HG03139 (cell line): ENCODE measurements at regions not wholly inside any gene's neighbourhood (a gene's known extent, or its start where the extent isn't known, plus 50 kb on each side); places are given as distances from the start of the nearest gene placed in this dataset.
A peak's percentile ranks its signal among the peaks of the same experiment; 100 is the strongest.
"Not testable (repeated sequence)": the region's sequence is repeated elsewhere in the genome, so short reads cannot be mapped to it uniquely, and the experiment has no call there.

Experiments
- ATAC-seq: cut with Tn5 transposase; IDR thresholded peaks from one replicate; pipeline ENCODE4 v1.9.1; 2021; ENCODE audit not compliant: unreplicated experiment

DNA sequence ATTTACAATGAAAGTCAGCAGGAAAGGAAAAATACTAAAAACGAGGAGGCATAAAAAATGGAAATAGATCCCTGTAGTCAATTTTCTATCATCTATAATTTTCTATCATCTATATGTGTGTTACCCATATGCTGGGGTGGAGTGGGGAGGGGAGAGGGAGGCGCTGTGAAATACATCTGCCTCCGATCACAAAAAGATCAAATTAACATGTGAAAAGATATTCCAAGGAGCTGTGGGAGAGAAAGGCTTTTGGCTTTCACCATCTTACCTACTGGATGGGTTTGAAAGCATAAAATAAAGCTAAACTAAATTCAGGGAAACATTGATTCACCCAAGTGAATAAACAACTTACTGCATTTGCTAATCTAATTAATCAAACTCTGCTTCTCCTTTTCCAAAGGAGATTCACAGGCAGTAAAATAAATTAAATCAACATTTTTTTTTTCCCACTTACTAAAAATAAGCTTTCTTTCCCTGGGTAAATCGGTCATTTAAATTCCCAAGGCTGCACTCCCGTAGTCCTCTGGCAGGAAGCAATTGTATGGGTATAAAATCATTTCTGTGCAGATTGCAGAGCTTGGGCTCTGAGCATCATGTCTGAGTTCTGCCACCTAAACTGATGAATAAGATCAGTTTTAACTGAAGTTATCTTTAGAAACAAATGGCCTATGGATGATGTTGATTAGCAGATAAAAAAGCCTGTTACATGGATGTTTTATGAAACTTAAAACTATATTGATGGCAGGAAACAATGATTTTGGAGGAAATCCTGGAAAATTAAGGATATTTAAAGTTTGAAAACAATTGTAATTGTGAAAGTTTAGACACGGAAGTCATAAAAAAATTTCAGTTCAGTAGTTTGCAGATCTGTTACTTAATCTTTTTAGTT is 147.9 kb downstream of the SOX4 start:
- no peak for ATAC-seq

DNA sequence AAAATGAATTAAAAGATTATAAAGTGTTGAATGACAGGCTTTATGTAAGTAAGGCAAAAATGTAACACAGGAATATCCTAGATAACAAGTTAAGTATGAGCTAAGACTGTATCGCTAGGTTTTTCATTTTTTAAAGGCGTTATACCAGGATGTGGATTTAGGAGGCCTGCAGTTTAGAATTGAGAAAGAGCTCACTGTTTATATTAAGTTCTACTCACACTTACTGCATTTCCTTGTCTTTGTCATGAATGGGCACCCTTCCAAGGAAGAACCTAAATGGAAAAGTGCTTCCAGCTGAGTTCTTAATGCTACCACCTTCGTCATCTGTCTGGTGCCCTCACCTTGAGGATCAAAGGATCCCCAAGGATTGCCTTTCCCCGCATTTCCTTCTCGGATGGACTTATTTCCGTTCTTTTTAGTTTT is 148.7 kb downstream of the SOX4 start:
- ATAC-seq: no peak

DNA sequence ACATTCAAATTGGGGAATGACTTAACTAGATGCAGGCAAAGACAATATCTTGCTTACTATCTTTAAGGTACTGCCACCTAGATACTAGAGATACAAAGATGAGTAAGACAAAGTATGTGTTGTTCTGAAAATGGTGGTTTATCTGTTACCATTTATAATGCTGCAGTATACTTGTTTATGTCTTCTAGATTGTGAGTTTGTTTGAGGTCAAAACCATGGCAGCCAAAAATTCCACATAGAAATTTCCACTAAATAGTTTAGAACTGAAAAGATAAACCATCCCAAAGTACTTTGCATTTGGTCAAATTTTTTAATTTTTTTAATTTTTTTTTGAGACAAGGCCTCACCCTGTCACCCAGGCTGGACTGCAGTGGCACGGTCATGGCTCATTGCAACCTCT is 150.8 kb downstream of the SOX4 start:
- ATAC-seq: no peak

- no peak for ATAC-seq
These were observed 152.2 kb downstream of the SOX4 start for GRCh38 chr6:21745543-21746337.

- no peak for ATAC-seq
These were observed 153.9 kb downstream of the SOX4 start for GRCh38 chr6:21747441-21747840.

DNA sequence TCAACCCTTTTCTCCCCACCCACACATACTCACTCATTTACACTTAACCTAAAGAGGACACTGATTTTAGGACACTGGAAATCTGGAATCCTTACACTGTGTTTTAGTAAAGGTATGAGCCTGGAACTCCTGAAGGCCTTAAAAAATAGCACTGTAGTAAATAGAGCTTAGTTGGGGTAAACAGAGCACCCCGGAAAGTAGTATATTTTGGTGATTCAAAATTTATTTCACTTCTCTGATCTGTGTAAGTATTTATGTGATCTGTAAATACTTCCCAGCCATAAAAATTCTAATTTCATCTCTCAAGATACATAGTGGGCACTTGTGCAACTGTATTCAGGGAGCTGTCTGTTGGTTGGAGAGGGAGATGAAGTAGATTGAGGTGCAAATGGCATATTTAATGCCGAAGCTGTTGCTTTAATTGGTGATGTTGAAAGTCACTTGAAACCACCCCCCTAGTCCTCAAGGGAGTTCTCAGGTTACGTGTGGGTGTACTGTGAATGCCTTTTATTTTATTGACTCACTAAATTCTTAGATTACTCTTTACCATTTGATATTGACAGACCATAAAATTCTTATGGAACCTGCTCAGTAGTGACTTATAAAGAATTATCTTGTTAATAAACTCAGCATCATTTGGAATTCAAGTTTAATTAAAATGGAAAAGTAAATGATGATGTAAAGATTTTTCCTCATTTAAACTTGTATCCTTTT is 154.9 kb downstream of the SOX4 start:
- ATAC-seq: no peak

DNA sequence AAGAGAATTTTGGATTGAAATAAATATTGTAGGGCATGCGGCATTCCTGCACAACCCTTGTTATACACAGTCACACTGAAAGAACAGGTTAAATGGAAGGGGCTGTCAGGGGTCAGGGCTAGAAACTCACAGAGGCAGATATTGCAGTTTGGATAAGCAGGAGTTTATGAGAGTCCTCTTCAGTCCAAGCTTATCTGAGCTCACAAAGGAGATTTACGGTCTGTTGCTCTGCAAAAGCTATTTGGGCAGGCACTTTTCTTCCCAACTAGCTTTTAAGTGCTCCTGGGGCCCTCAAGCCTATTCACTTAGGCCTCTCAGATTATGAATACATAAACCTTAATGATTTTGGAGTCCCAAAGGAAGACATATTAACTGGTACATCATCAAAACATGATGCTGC is 156.2 kb downstream of the SOX4 start:
- ATAC-seq: no peak

GRCh38 chr6:21750575-21750974 is 157.0 kb downstream of the SOX4 start:
- no peak for ATAC-seq

DNA sequence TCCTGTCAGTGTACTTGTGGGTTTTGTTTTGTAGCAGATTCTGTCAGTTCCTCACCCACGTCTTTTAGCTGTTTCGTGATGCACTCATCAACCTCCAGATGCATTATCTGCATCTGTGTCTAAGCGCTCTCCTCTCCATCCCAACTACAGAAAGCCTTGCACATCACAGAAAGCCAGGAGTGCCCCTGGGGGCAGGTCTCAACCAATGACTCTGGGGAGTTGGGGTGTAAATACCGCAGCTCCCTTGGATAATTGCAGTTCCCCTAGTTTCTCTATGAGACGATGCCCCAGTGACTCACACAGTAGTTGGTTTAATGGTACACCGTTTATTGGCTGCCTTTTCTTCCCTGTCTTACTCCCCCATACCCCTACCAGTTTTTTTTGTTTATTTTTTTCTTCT is 158.1 kb downstream of the SOX4 start:
- no peak for ATAC-seq

DNA sequence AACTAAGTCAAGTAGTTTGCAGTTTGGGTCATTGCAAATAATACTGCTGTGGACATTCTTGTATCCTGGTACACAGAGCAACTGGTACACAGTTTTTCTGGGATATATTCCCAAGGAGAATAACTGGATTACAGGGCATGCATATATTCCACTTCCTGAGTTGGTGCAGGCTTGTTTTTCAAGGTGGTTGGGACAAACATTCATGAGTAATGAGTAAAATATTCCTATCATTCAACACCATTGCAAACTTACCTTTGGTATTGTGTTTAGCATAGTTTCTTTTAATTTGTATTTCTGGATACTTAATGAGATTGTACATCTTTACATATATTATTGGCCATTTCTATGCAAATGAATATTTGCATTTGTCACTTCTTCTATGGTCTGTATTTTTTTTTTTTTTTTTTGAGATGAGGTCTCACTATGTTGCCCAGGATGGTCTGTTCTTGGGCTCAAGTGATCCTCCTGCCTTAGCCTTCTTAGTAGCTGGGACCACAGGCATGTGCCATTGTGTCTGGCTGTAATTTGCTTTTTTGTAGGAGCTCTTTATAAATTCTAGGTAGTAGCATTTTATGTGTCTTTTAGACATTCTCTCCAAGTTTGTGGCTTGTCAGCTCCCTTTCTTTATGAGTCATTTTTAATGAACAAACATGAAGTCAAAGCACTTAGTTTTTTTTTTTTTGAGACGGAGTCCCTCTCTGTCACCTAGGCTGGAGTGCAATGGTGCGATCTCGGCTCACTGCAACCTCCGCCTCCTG is 158.7 kb downstream of the SOX4 start:
- no peak for ATAC-seq

DNA sequence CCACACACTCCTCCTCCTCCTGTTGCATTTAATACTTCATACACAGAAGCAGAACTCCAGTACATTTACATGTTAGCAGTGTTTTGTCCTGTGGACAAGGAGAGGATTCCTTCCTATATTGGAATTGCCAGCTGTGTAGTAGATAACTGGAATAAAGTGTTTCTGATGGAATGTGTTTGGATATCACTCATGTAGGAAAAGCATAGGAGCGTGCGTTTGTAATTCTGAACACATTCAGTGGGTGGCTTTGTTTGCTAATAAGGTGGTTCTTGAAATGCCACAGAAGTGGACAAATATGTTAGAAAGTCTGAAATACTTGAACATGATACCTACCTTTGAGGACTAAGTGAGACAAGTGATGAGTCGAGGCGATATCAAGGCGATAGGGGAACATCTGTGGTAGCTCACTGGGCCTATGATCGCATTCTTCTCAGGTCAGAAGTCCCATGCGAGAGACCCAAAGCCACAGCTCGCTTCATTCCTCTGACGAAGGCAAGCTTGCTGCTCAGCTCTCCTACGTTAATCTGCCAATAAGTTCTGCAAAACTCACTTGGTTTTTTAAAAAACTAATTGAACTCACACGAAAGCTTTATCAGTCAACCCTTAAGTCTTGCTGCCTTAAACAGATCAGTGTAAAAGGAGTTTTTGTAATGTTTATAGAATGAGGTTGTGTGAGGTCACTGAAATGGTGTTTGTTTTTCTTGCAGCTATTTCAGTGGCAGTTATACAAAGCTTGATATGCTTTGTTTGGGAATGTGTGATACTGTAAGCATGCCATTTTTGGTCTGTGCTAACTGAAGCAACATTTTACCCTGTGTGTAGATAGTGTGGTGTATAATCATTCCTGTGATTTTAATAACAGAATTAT is 159.9 kb downstream of the SOX4 start:
- ATAC-seq: no peak

GRCh38 chr6:21754891-21755290 is 161.3 kb downstream of the SOX4 start:
- ATAC-seq: peak; percentile 61

- ATAC-seq: no peak
These were observed 162.9 kb downstream of the SOX4 start for GRCh38 chr6:21756487-21756886.

DNA sequence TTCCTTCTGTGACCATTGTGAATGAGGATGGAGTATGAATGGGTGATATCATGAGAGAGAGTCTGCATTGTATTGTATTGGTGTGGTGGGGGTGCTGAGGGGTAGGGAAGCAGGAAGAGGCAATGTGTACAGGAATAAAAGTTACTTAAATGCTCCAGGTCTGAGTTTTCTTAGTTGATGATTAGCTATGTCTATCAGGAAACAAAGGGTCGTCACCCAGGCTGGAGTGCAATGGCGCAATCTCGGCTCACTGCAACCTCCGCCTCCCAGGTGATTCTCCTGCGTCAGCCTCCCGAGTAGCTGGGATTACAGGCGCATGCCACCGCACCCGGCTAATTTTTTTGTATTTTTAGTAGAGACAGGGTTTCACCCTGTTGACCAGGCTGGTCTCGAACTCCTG is 163.8 kb downstream of the SOX4 start:
- not testable (repeated sequence) for ATAC-seq

DNA sequence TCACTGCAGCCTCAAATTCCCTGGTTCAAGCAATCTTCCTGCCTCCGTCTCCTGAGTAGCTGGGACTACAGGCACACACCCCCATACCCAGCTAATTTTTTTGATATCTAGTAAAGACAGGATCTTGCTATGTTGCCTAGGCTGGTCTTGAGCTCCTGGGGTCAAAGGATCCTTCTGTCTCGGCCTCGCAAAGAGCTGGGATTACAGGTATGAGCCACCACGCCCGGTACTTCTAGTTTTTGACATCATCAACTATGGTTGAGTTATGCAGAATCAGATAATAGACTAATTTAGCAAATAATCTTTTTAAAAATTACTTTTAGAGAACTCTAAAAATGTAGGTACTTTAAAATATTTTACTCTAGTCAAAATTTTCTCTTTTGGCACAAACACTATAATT is 166.2 kb downstream of the SOX4 start:
- ATAC-seq: no peak

- ATAC-seq: not testable (repeated sequence)
These were observed 167.6 kb downstream of the SOX4 start for GRCh38 chr6:21761053-21761730.

- ATAC-seq: no peak
These were observed 171.4 kb downstream of the SOX4 start for GRCh38 chr6:21764989-21765388.

DNA sequence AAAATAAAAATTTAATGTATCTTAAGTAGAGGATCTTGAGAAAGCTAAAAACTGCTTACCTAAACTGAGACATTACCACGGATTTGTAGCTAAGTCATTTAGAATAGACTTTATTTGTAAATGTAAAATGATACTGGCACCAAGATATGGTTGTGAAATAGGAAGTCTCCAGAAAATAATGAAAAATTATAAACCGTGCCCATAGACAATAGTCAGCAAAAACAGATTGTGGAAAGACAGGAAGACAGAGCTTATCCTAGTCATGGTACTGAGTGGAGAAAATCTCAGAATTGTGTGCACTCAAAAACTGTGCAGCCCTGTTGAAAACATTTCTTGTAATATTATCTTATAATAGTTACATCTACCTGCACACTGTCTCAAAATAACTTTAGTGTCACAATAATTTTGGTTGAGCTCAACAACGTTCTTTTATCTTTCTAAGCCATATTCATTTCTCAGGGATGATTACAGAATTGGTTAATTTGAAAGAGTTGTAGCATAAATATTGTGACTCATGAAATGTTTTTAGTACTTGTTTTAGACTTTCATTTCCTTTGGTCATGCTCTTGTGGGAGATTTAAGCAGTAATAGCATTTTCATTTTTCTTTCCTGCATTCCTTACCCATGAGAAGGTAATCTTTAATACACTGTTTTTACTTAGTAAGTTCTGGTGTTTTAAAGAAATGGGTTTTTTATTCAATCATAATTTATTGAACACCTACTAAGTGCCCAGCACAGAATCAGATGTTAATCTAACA is 174.5 kb downstream of the SOX4 start:
- ATAC-seq: no peak
